ENCODE measurements at regions not wholly inside any gene's neighbourhood (a gene's known extent, or its start where the extent isn't known, plus 50 kb on each side); places are given as distances from the start of the nearest gene placed in this dataset.

DNA sequence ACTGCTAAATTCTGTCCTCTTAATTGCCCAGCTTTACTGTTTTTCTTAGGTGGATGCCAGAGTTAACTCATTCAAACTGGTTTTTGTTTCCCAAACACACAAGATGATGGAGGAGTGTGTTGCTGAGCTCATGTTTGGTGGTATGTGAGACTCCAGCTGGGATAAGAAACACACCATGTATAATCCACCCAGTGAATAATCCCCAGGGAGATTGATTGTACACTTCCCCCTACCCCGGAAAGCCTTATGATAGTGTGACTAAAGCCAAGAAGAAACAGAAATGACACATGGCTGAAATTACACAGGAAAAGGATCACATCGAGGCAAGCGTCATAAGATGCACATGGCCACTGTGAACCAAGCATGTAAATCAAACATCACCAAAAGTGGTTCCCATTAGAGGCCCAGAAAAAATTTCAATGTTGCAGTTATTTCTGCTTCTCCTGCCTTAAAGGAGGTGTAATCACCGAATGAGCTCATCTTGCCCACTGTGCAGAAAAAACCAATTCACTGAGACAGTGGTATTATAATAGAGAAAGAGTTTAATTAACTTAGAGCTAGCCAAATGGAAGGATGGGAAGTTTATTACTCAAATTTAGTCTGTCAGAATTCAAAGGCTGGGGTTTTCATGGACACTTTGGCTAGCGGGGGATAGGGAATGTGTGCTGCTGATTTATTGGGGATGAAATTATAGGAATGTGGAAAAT lies 56.7 kb upstream of the MAGI1 start:
- no peaks in the 10 kb centered on the region for H3K9me3 ChIP-seq (ENCODE audit: low read depth)
- no peak overlapping the region for H3K27ac ChIP-seq
- no peak overlapping the region for H3K4me3 ChIP-seq
- no peaks in the 10 kb centered on the region for H3K79me2 ChIP-seq (ENCODE audit: insufficient read depth)
- H3K27me3 ChIP-seq (replicated peaks; ENCODE audit: insufficient read depth) = no peaks in the 10 kb centered on the region
- TF ChIP-seq EZH2phosphoT487 (IDR thresholded peaks at IDR 0.05; ENCODE audit: insufficient read depth, low read depth) (no peak), EZH2 (IDR thresholded peaks at IDR 0.05; ENCODE audit: insufficient read depth, poor library complexity, severe bottlenecking) (no peak)
- H3F3A ChIP-seq (ENCODE audit: insufficient read depth) = peaks cover 27% of the 10 kb centered on the region
- no peaks in the 10 kb centered on the region for H3K36me3 ChIP-seq (ENCODE audit: low read depth)
- H2AFZ ChIP-seq = no peak overlapping the region
- no peaks in the 10 kb centered on the region for H3K9me2 ChIP-seq (ENCODE audit: insufficient read depth)
- in situ Hi-C loops (cut with MboI) = no loop called here
- H3K4me1 ChIP-seq (ENCODE audit: insufficient read depth) = peaks cover 26% of the 10 kb centered on the region
- H3K9ac ChIP-seq = no peak overlapping the region
- DNase-seq = peak; percentile 17
- H3K4me2 ChIP-seq (ENCODE audit: unreplicated experiment) = no peak overlapping the region
- no peaks in the 10 kb centered on the region for H4K20me1 ChIP-seq (ENCODE audit: insufficient read depth)
- WGBS, 2 experiments (ENCODE audit: low coverage in 1 of 2, low lambda C conversion rate in 2 of 2, missing lambda C conversion rate in 2 of 2) = 57 to 60% methylated on average over 5 of the region's 5 CpGs

DNA sequence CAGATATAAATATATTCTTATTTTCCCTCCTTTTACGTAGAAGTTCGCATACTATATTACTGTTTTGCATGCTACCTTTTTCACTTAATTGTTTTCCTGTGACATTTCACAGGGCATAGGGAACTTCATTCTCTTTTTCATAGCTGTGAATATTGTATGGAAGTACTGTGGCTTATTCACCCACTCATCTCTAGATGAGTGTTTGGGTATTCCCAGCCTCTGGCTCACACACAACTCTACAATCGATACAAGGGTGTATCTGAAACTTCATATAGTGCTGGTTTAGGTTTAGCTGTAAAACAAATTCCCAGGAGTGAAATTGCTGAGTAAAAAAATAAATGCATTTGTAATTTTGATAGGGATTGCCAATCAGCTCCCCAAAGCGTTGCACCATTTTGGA lies 55.3 kb upstream of the MAGI1 start:
- 80 to 82% methylated on average over 4 of the region's 4 CpGs for WGBS, 2 experiments (ENCODE audit: low coverage in 1 of 2, low lambda C conversion rate in 2 of 2, missing lambda C conversion rate in 2 of 2)
- peaks cover 21% of the 10 kb centered on the region for H3F3A ChIP-seq (ENCODE audit: insufficient read depth)
- TF ChIP-seq EZH2 (IDR thresholded peaks at IDR 0.05; ENCODE audit: insufficient read depth, poor library complexity, severe bottlenecking) (no peak), EZH2phosphoT487 (IDR thresholded peaks at IDR 0.05; ENCODE audit: insufficient read depth, low read depth) (no peak)

DNA sequence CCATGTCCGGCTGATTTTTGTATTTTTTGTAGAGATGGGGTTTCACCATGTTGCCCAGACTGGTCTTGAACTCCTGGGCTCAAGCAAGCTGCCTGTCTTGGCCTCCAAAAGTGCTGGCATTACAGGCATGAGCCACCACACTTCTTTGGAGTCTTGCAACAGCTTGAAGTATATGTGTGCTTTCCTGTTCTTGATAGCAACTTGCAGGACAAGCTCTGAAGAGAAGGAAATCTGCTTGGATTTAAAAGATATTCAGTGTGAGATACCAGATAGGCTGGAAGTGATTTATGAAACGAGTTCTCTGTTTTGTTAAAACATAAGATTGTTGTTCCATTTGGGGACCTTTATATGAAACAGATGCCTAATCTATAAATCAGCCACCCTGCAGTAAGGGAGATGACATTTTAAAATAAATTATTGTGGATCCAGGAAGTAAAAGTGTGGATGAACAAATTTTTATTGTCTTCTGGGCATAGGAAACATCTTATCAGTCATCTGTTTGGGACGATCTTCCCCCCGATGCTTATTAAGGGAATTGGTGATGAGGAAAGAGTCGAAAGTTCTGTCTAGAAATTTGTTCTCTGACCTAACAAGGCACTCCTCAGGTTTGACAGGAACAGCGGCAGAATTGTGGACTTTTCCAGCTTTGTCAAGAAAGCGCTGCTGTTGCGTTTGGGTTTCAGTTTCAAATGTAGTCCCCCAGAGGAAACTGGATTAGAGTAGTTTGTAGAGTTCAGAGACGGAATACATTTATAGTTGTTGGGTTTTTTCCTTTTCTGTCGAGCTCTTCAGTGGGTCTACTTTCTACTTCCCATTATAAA lies 53.7 kb upstream of the MAGI1 start:
- peak overlapping the region; percentile 72 for H2AFZ ChIP-seq

More for the DNA sequence above, 55.3 kb upstream of the MAGI1 start:
- H3K4me2 ChIP-seq (ENCODE audit: unreplicated experiment) = no peak overlapping the region
- H3K4me1 ChIP-seq (ENCODE audit: insufficient read depth) = peaks cover 13% of the 10 kb centered on the region
- in situ Hi-C loops (cut with MboI) = no loop called here
- H3K4me3 ChIP-seq = no peak overlapping the region
- no peaks in the 10 kb centered on the region for H3K36me3 ChIP-seq (ENCODE audit: low read depth)
- H3K27ac ChIP-seq = no peak overlapping the region
- H2AFZ ChIP-seq = no peak overlapping the region
- H3K9me3 ChIP-seq (ENCODE audit: low read depth) = no peaks in the 10 kb centered on the region
- no peaks in the 10 kb centered on the region for H3K27me3 ChIP-seq (replicated peaks; ENCODE audit: insufficient read depth)
- DNase-seq = no peak
- H4K20me1 ChIP-seq (ENCODE audit: insufficient read depth) = no peaks in the 10 kb centered on the region
- H3K9ac ChIP-seq = no peak overlapping the region
- H3K9me2 ChIP-seq (ENCODE audit: insufficient read depth) = no peaks in the 10 kb centered on the region
- no peaks in the 10 kb centered on the region for H3K79me2 ChIP-seq (ENCODE audit: insufficient read depth)

More for the DNA sequence above, 53.7 kb upstream of the MAGI1 start:
- no peaks in the 10 kb centered on the region for H3K27me3 ChIP-seq (replicated peaks; ENCODE audit: insufficient read depth)
- no peak overlapping the region for H3K27ac ChIP-seq
- peak overlapping the region; percentile 13 for H3K4me2 ChIP-seq (ENCODE audit: unreplicated experiment)
- H3K4me3 ChIP-seq = peak overlapping the region; percentile 31
- DNase-seq = peak; percentile 17
- H3K79me2 ChIP-seq (ENCODE audit: insufficient read depth) = no peaks in the 10 kb centered on the region
- no peaks in the 10 kb centered on the region for H3K36me3 ChIP-seq (ENCODE audit: low read depth)
- no peaks in the 10 kb centered on the region for H4K20me1 ChIP-seq (ENCODE audit: insufficient read depth)
- in situ Hi-C loops (cut with MboI) = no loop called here
- TF ChIP-seq EZH2phosphoT487 (IDR thresholded peaks at IDR 0.05; ENCODE audit: insufficient read depth, low read depth) (no peak), EZH2 (IDR thresholded peaks at IDR 0.05; ENCODE audit: insufficient read depth, poor library complexity, severe bottlenecking) (no peak)
- peaks cover 8% of the 10 kb centered on the region for H3F3A ChIP-seq (ENCODE audit: insufficient read depth)
- H3K9ac ChIP-seq = peak overlapping the region; percentile 22; the same call in 1 of the 2 replicates
- no peaks in the 10 kb centered on the region for H3K9me3 ChIP-seq (ENCODE audit: low read depth)
- no peaks in the 10 kb centered on the region for H3K4me1 ChIP-seq (ENCODE audit: insufficient read depth)
- no peaks in the 10 kb centered on the region for H3K9me2 ChIP-seq (ENCODE audit: insufficient read depth)
- WGBS, 2 experiments (ENCODE audit: low coverage in 1 of 2, low lambda C conversion rate in 2 of 2, missing lambda C conversion rate in 2 of 2) = 39 to 42% methylated on average over 10 of the region's 10 CpGs

Measured in GM23248 (cell line).